ENCODE measurements at regions not wholly inside any gene's neighbourhood (a gene's known extent, or its start where the extent isn't known, plus 50 kb on each side); places are given as distances from the start of the nearest gene placed in this dataset.

DNA sequence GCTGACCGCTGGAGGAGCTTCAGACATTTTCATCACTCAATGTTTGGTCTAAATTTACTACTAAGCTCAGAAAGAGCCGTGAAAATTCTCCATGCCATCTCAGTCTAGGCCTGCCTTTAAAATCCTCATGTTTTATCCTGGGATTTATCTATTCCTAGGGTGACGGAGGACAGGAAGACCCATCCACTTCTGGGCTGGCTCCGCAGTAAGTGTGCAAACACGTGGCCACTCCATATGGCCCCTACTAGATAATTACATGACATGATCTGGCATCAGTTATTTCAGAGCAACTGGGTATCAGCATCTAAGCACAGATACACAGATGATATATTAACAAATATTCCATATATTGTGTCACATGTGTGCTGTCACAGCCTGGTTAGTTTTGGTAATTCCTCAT lies 77.8 kb upstream of the HS3ST4 start (continued):
- TF ChIP-seq, protein P1, sequence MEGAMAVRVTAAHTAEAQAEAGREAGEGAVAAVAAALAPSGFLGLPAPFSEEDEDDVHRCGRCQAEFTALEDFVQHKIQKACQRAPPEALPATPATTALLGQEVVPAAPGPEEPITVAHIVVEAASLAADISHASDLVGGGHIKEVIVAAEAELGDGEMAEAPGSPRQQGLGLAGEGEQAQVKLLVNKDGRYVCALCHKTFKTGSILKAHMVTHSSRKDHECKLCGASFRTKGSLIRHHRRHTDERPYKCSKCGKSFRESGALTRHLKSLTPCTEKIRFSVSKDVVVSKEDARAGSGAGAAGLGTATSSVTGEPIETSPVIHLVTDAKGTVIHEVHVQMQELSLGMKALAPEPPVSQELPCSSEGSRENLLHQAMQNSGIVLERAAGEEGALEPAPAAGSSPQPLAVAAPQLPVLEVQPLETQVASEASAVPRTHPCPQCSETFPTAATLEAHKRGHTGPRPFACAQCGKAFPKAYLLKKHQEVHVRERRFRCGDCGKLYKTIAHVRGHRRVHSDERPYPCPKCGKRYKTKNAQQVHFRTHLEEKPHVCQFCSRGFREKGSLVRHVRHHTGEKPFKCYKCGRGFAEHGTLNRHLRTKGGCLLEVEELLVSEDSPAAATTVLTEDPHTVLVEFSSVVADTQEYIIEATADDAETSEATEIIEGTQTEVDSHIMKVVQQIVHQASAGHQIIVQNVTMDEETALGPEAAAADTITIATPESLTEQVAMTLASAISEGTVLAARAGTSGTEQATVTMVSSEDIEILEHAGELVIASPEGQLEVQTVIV (IDR thresholded peaks at IDR 0.05; ENCODE audit: borderline replicate concordance, partially characterized antibody) = no peak
- TF ChIP-seq, protein P2, sequence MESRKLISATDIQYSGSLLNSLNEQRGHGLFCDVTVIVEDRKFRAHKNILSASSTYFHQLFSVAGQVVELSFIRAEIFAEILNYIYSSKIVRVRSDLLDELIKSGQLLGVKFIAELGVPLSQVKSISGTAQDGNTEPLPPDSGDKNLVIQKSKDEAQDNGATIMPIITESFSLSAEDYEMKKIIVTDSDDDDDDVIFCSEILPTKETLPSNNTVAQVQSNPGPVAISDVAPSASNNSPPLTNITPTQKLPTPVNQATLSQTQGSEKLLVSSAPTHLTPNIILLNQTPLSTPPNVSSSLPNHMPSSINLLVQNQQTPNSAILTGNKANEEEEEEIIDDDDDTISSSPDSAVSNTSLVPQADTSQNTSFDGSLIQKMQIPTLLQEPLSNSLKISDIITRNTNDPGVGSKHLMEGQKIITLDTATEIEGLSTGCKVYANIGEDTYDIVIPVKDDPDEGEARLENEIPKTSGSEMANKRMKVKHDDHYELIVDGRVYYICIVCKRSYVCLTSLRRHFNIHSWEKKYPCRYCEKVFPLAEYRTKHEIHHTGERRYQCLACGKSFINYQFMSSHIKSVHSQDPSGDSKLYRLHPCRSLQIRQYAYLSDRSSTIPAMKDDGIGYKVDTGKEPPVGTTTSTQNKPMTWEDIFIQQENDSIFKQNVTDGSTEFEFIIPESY (IDR thresholded peaks at IDR 0.05) = no peak

DNA sequence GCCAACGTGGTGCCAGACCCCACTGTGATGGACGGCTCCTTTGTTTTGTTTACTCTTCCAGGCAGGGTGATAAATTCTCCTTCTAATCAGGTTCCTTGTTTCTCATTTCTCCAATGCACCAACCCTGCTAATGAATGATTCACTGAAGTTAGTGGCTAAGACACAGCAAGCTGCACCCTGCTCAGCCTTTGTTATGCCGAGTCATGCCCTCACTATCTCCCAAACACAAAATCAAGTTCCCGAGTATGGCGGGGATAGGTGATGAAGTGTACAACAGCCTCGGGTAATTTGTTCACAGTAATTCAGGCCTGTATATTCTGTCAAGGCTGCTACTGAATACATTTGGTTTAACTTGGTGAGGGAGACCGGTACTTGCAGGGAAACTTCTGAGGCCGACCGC lies 83.8 kb upstream of the HS3ST4 start:
- DNase-seq (ENCODE audit: low read depth, low spot score) (no peak), ATAC-seq (no peak), FAIRE-seq (no peak)
- Histone ChIP-seq H3K27me3 (replicated peaks in 1 of 2; ENCODE audit: control insufficient read depth in 2 of 2, insufficient read depth in 2 of 2, low read length in 1 of 2) (no peaks in the 10 kb centered on the region), H3K4me2 (ENCODE audit: control insufficient read depth, insufficient read depth) (no peak overlapping the region), H3K4me3 (no peak overlapping the region), H3K4me1 (ENCODE audit: control insufficient read depth, insufficient read depth, low read length) (no peaks in the 10 kb centered on the region), H3K79me2 (ENCODE audit: control insufficient read depth, insufficient read depth, low read length) (no peaks in the 10 kb centered on the region), H3K36me3 (ENCODE audit: control insufficient read depth in 2 of 2, insufficient read depth in 2 of 2, low read length in 1 of 2) (no peaks in the 10 kb centered on the region), H2AFZ (ENCODE audit: control insufficient read depth, low read depth, low read length) (no peak overlapping the region), H3K27ac (ENCODE audit: control insufficient read depth, insufficient read depth) (no peak overlapping the region), H3K9me3 (replicated peaks; ENCODE audit: control insufficient read depth, insufficient read depth, low read length) (no peaks in the 10 kb centered on the region), H3K9ac (ENCODE audit: control insufficient read depth, insufficient read depth, low read length) (no peak overlapping the region), H4K20me1 (ENCODE audit: control insufficient read depth, insufficient read depth) (no peaks in the 10 kb centered on the region)
- WGBS (ENCODE audit: insufficient coverage, insufficient replicate concordance, low lambda C conversion rate, missing lambda C conversion rate) = 30% methylated on average over 9 of the region's 9 CpGs
- ChIA-PET POLR2A (no interaction called here), RAD21 (ENCODE audit: unreplicated experiment) (no interaction called here), SMC1A (ENCODE audit: uncharacterized antibody, unreplicated experiment) (no interaction called here), CTCF (no interaction called here)
- BruUV-seq (replicated peaks) = no TSS peak
- TF ChIP-seq HCFC1 (IDR thresholded peaks at IDR 0.05; ENCODE audit: low read length) = no peak
- TF ChIP-seq, protein P3, sequence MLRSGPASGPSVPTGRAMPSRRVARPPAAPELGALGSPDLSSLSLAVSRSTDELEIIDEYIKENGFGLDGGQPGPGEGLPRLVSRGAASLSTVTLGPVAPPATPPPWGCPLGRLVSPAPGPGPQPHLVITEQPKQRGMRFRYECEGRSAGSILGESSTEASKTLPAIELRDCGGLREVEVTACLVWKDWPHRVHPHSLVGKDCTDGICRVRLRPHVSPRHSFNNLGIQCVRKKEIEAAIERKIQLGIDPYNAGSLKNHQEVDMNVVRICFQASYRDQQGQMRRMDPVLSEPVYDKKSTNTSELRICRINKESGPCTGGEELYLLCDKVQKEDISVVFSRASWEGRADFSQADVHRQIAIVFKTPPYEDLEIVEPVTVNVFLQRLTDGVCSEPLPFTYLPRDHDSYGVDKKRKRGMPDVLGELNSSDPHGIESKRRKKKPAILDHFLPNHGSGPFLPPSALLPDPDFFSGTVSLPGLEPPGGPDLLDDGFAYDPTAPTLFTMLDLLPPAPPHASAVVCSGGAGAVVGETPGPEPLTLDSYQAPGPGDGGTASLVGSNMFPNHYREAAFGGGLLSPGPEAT (IDR thresholded peaks at IDR 0.05; ENCODE audit: low read depth) = no peak
- in situ Hi-C loops (cut with MboI) = no loop called here
- intact Hi-C loops (cut with micrococcal nuclease; ENCODE audit: unreplicated experiment) = no loop called here

Data from GM12878 (cell line).